Kidney epithelial cell (primary cell): ENCODE measurements at regions not wholly inside any gene's neighbourhood (a gene's known extent, or its start where the extent isn't known, plus 50 kb on each side); places are given as distances from the start of the nearest gene placed in this dataset.

ENCODE experiments used
- DNase-seq: peaks from one replicate; pipeline ENCODE4 v3.0.0-alpha.2; 2010; ENCODE audit warnings: low read depth
- H3K27me3 ChIP-seq: 2 replicates; pipeline ENCODE4 v1.6.0; 2011; ENCODE audit warnings: low read length; ENCODE audit not compliant: control insufficient read depth, insufficient read depth
- H3K36me3 ChIP-seq: 2 replicates; pipeline ENCODE4 v1.5.1; 2011; ENCODE audit warnings: low read length; ENCODE audit not compliant: control insufficient read depth, insufficient read depth
- H3K4me3 ChIP-seq: 2 replicates; pipeline ENCODE4 v1.5.1; 2011; ENCODE audit warnings: low read depth, mild to moderate bottlenecking, control low read depth, low read length
- CTCF ChIP-seq: IDR thresholded peaks from 2 replicates; pipeline ENCODE4 v1.5.1; 2011; ENCODE audit warnings: mild to moderate bottlenecking, moderate library complexity, low read length, control low read depth, inconsistent platforms; ENCODE audit not compliant: insufficient read depth, poor library complexity, severe bottlenecking

- DNase-seq, result no peak
- Histone ChIP-seq H3K36me3 (no peaks in the 10 kb centered on the region), H3K27me3 (no peaks in the 10 kb centered on the region), H3K4me3 (no peak overlapping the region)
- TF ChIP-seq CTCF, result no peak
Measured at GRCh38 chr2:6704077-6704476, 161.6 kb downstream of the CMPK2 start.

DNA sequence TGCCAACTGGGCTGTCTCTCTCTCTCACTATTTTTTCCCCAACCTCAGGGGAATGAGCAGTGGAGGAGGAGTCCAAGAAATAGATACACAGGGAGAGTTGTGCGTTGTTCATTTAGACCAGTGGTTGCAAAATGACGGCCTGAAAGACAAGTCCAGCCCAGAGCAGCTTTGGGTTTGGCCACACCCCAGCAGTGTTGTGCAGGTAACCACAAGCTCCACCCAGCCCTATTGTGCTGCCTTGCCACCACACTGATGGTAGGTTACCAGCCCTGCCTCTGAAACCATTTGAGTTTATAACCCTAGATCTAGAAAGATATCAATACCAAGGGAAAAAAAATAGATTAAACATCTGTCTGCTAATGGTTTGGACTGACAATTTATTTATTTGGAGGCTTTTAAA lies 144.3 kb downstream of the CMPK2 start:
- DNase-seq, result no peak
- no peak for TF ChIP-seq CTCF
- no peaks in the 10 kb centered on the region for H3K27me3 ChIP-seq

DNA sequence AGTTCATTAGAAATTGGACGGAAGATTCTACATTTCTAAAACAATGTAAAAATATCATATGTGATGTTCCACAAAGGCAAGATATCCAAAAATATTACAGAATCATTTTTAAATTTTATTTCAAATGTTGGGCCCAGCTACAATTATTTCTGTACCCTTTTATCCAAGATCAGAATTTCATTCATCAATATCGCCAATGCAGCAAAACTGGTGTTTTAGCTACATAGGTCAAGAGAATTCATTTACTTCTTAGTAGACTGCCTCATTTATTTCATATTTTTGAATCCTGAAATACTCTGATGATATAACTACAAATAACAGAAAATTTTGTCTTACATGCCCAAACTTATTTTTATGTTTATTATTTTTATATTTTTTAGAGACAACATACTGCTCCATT lies 143.1 kb downstream of the CMPK2 start:
- no peak for DNase-seq
- TF ChIP-seq CTCF, result no peak
- Histone ChIP-seq H3K36me3 (no peaks in the 10 kb centered on the region), H3K27me3 (no peaks in the 10 kb centered on the region), H3K4me3 (no peak overlapping the region)

More for the DNA sequence above, 144.3 kb downstream of the CMPK2 start:
- no peaks in the 10 kb centered on the region for H3K36me3 ChIP-seq
- no peak overlapping the region for H3K4me3 ChIP-seq

- Histone ChIP-seq H3K36me3 (no peaks in the 10 kb centered on the region), H3K27me3 (no peaks in the 10 kb centered on the region), H3K4me3 (no peak overlapping the region)
- no peak for DNase-seq
- TF ChIP-seq CTCF, result no peak
Measured at GRCh38 chr2:6723865-6724604, 141.7 kb downstream of the CMPK2 start.

DNA sequence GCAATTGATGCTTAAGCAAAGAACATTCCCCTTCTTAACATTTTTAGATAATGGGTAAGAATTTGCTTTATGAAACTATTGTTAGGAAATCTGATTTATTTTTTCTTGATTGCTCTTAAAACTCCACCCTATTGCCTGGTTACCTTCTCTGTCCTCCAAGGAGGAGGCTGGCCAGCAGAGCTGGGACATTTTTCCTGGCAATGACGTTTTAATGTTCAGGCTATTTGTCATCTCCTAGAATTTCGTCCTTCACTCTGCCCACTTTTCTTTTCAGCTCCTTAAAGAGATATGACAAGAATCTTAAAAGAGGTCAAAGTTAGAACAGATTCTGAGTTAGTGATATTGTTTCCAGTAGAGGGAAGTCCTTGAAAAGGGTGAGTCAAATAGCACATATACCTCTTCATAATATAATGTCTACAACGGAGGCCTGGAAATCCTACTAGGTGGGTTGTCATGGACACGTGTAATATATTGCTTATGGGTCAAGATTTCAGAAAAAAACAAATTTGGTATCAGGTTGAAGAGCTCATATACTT lies 141.0 kb downstream of the CMPK2 start:
- no peak for DNase-seq
- no peak for TF ChIP-seq CTCF

DNA sequence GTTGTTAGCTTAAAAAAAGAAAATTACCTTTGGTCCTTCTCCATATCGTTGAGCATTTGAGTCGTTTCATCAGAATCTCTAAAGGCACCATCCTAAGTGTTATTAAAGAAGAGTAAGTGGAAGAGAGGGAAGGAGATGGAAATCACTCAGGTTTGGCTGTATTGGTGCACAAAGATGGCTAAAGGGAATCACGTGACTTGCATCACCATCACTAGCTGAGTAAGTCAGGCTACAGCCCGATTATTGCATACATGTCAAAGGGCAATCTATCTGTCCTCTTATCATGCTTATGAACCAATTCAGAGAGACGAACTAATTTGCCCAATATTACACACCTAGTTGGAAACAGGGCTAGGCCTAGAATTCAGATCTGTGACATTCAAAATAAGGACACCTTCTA lies 137.6 kb downstream of the CMPK2 start:
- no peak for DNase-seq
- TF ChIP-seq CTCF, result no peak
- Histone ChIP-seq H3K36me3 (no peaks in the 10 kb centered on the region), H3K4me3 (no peak overlapping the region), H3K27me3 (no peaks in the 10 kb centered on the region)

More for the DNA sequence above, 141.0 kb downstream of the CMPK2 start:
- Histone ChIP-seq H3K27me3 (no peaks in the 10 kb centered on the region), H3K36me3 (no peaks in the 10 kb centered on the region), H3K4me3 (no peak overlapping the region)
